SK-N-SH treated with all-trans-retinoic acid at 6 μM for 48 hours (cell line): ENCODE measurements at regions not wholly inside any gene's neighbourhood (a gene's known extent, or its start where the extent isn't known, plus 50 kb on each side); places are given as distances from the start of the nearest gene placed in this dataset.

ENCODE experiments used
- SNAI2 ChIP-seq: fragments of 250-450 bp; sonication (Bioruptor Pico); IDR thresholded peaks from 2 replicates; pipeline ENCODE4 v1.5.0; 2020; ENCODE audit warnings: mild to moderate bottlenecking, moderate library complexity
- TSHZ2 ChIP-seq: fragments of 250-450 bp; sonication (Bioruptor Pico); IDR thresholded peaks from 2 replicates; pipeline ENCODE4 v1.5.0; 2020; ENCODE audit warnings: mild to moderate bottlenecking, moderate library complexity
- ZC3H10 ChIP-seq: fragments of 250-450 bp; sonication (Bioruptor Pico); IDR thresholded peaks from 2 replicates; pipeline ENCODE4 v1.5.1; 2021; ENCODE audit warnings: mild to moderate bottlenecking, moderate library complexity

DNA sequence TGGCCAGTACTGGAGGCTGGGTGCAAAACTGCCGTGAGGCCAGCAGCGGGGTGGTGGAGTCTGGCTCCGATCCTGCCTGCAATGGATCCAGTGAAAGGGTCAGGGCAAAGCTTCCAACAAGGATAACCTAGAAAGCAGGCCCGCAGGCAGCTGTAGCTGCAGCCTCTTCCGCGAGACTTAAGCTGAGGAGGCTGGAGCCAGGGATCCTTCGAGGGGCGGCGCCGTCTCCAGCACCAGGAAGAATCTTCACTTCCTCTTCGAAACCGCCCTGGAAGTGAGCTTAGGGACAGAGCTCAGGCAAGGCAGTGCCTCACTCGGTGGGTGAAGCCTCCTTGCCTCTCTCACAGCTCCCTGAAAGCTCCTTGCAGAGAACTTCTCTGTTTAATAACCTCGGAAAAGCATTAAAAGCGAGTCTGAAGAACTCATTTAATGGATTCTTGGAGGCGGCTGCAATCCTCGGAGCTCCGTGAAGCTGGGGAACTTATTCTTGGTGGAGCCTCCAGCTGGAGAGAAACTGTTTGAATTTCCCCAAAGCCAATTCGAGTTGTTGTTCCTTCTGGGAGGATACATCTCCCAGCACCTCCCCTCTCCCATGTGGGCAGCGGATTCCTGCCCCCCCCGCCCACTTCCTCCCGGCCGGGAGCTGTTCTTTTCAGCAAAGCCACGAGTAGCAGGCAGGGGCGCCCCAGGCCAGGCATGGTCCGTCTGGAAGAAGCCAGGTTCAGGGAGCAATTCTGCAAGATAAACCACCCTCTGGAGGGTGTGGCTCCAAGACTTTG is 169.9 kb downstream of the CTTN start:
- TF ChIP-seq ZC3H10 (CRISPR knock-in tag) = no peak
- TF ChIP-seq SNAI2 (CRISPR knock-in tag) = no peak
- TF ChIP-seq TSHZ2 = no peak
